T-helper 22 cell (primary cell): ENCODE measurements at regions not wholly inside any gene's neighbourhood (a gene's known extent, or its start where the extent isn't known, plus 50 kb on each side); places are given as distances from the start of the nearest gene placed in this dataset.

Source experiments
- DNase-seq: peaks from one replicate; pipeline ENCODE4 v3.0.0-alpha.2; 2020; ENCODE audit warnings: low read depth

- no peak for DNase-seq
These were observed 50.5 kb upstream of the PRDM1 start for GRCh38 chr6:106035655-106036054.

- no peak for DNase-seq
These were observed 52.3 kb upstream of the PRDM1 start for GRCh38 chr6:106033806-106034205.

GRCh38 chr6:106027758-106028157 is 58.4 kb upstream of the PRDM1 start:
- no peak for DNase-seq

- DNase-seq = no peak
These were observed 59.1 kb upstream of the PRDM1 start for GRCh38 chr6:106026748-106027715.

- no peak for DNase-seq
These were observed 60.5 kb upstream of the PRDM1 start for GRCh38 chr6:106025655-106026054.

- DNase-seq = no peak
These were observed 63.3 kb upstream of the PRDM1 start for GRCh38 chr6:106022801-106023200.

- no peak for DNase-seq
These were observed 68.7 kb upstream of the PRDM1 start for GRCh38 chr6:106017454-106017853.

- DNase-seq = no peak
These were observed 71.2 kb upstream of the PRDM1 start for GRCh38 chr6:106014955-106015354.

GRCh38 chr6:106011476-106011875 is 74.7 kb upstream of the PRDM1 start:
- DNase-seq = no peak

GRCh38 chr6:106005954-106006353 is 80.2 kb upstream of the PRDM1 start:
- DNase-seq = no peak

GRCh38 chr6:106005013-106005412 is 81.1 kb upstream of the PRDM1 start:
- DNase-seq = no peak

GRCh38 chr6:106003268-106003987 is 82.7 kb upstream of the PRDM1 start:
- DNase-seq = no peak

- DNase-seq = no peak
These were observed 84.1 kb upstream of the PRDM1 start for GRCh38 chr6:106002005-106002404.

- no peak for DNase-seq
These were observed 85.2 kb upstream of the PRDM1 start for GRCh38 chr6:106000935-106001334.

- DNase-seq = no peak
These were observed 88.7 kb upstream of the PRDM1 start for GRCh38 chr6:105997482-105997881.

GRCh38 chr6:105995391-105995865 is 90.7 kb upstream of the PRDM1 start:
- no peak for DNase-seq

- no peak for DNase-seq
These were observed 91.3 kb upstream of the PRDM1 start for GRCh38 chr6:105994591-105995390.

- DNase-seq = peak; percentile 24
These were observed 92.0 kb upstream of the PRDM1 start for GRCh38 chr6:105994118-105994590.

- no peak for DNase-seq
These were observed 92.6 kb upstream of the PRDM1 start for GRCh38 chr6:105993341-105994117.

- peak; percentile 81 for DNase-seq
These were observed 93.7 kb upstream of the PRDM1 start for GRCh38 chr6:105992315-105992961.
